HCT116 (cell line): ENCODE measurements at regions not wholly inside any gene's neighbourhood (a gene's known extent, or its start where the extent isn't known, plus 50 kb on each side); places are given as distances from the start of the nearest gene placed in this dataset.

Experiments
- ATAC-seq: fragments of 200-7000 bp; cut with Tn5 transposase; 2 replicates; pipeline ENCODE4 v1.9.1; 2020; ENCODE audit warnings: mild to moderate bottlenecking, moderate library complexity
- BruUV-seq: library from RNA; stranded (reverse); fragments of 400-500 nt; replicated peaks from 2 replicates; lab custom pipeline; 2021; lab: Mats Ljungman, UMichigan
- CTCF ChIA-PET: fragments of 300-600 bp; sonication (Branson Sonifier 250); formaldehyde crosslinking; loops from one replicate; lab custom pipeline; 2021; ENCODE audit warnings: antibody characterized with exemption; lab: Charles Lee
- POLR2A ChIA-PET: fragments of 300-600, 350-600 bp; sonication (Branson Sonifier 250); formaldehyde crosslinking; loops from one replicate; lab custom pipeline; 2021; ENCODE audit warnings: antibody characterized with exemption; lab: Charles Lee
- RAD21 ChIA-PET, 2 experiments: fragments of 300-600 bp; sonication (Branson Sonifier 250); formaldehyde crosslinking; loops; one replicate each; lab custom pipeline; 2023; ENCODE audit warnings: low total read pairs in 2 of 2; ENCODE audit not compliant: uncharacterized antibody in 2 of 2, unreplicated experiment in 2 of 2, low non-redundant PET in 1 of 2; lab: Charles Lee
- DNase-seq: peaks from one replicate; pipeline ENCODE4 v3.0.0-alpha.2; 2010; ENCODE audit warnings: low read depth, low spot score
- H2AFZ ChIP-seq: fragments of 200-600 bp; shearing (Covaris generic), sonication (generic); 2 replicates; pipeline ENCODE4 v1.6.1; 2017; ENCODE audit warnings: low read depth, mixed run types, mixed read lengths, antibody characterized with exemption, low read length; ENCODE audit not compliant: poor library complexity, severe bottlenecking
- H3K27ac ChIP-seq: 2 replicates; pipeline ENCODE4 v1.5.1; 2012; ENCODE audit warnings: low read depth, low read length
- H3K27me3 ChIP-seq: fragments of 200-600 bp; sonication (generic); 2 replicates; pipeline ENCODE4 v1.6.1; 2016; ENCODE audit warnings: mixed run types, low read length, mixed read lengths; ENCODE audit not compliant: insufficient read depth
- H3K36me3 ChIP-seq, 2 experiments: fragments of 200-500 bp in 1 of 2; fragments of 200-600 bp in 1 of 2; sonication (Bioruptor generic) in 1 of 2; sonication (generic) in 1 of 2; 2 replicates each; pipeline versions ENCODE4 v1.5.1 to v1.6.1; 2014 to 2016; ENCODE audit warnings: low read length in 2 of 2, inconsistent platforms in 1 of 2, mixed read lengths in 1 of 2, mixed run types in 1 of 2; ENCODE audit not compliant: insufficient read depth in 2 of 2, control insufficient read depth in 1 of 2
- H3K4me1 ChIP-seq, 2 experiments: fragments of 200-600 bp in 1 of 2; sonication (generic) in 1 of 2; 2 replicates each; pipeline versions ENCODE4 v1.5.1 to v1.6.1; 2012 to 2017; ENCODE audit warnings: low read length in 2 of 2, inconsistent platforms in 1 of 2, mild to moderate bottlenecking in 1 of 2, mixed read lengths in 1 of 2, mixed run types in 1 of 2, moderate library complexity in 1 of 2; ENCODE audit not compliant: insufficient read depth in 2 of 2, control insufficient read depth in 1 of 2
- H3K4me2 ChIP-seq: fragments of 200-600 bp; sonication (generic); 2 replicates; pipeline ENCODE4 v1.6.1; 2017; ENCODE audit warnings: mixed run types, low read length, mixed read lengths
- H3K4me3 ChIP-seq, 2 experiments: fragments of 200-600 bp in 1 of 2; sonication (generic) in 1 of 2; replicated peaks in 1 of 2; 2 replicates each; pipeline ENCODE4 v1.5.1; 2011 to 2016; ENCODE audit warnings: low read length in 2 of 2, control low read depth in 1 of 2, low read depth in 1 of 2, mild to moderate bottlenecking in 1 of 2, mixed read lengths in 1 of 2, mixed run types in 1 of 2
- H3K79me2 ChIP-seq: fragments of 200-600 bp; sonication (generic); 2 replicates; pipeline ENCODE4 v1.6.1; 2017; ENCODE audit warnings: mild to moderate bottlenecking, mixed run types, low read length, moderate library complexity, mixed read lengths; ENCODE audit not compliant: insufficient read depth
- H3K9ac ChIP-seq: fragments of 200-600 bp; sonication (generic); 2 replicates; pipeline ENCODE4 v1.6.1; 2016; ENCODE audit warnings: low read length, mixed read lengths
- H3K9me2 ChIP-seq: fragments of 200-600 bp; sonication (generic), shearing (Covaris generic); 2 replicates; pipeline ENCODE4 v1.6.1; 2017; ENCODE audit warnings: mixed run types, mild to moderate bottlenecking, moderate library complexity; ENCODE audit not compliant: insufficient read depth
- H3K9me3 ChIP-seq, 2 experiments: fragments of 200-500 bp in 1 of 2; fragments of 200-600 bp in 1 of 2; sonication (Bioruptor generic) in 1 of 2; sonication (generic) in 1 of 2; 2 replicates each; pipeline ENCODE4 v1.6.1; 2014 to 2017; ENCODE audit warnings: low read length in 2 of 2, mixed read lengths in 2 of 2, inconsistent platforms in 1 of 2, low read depth in 1 of 2, mild to moderate bottlenecking in 1 of 2, mixed run types in 1 of 2, moderate library complexity in 1 of 2; ENCODE audit not compliant: control insufficient read depth in 1 of 2, insufficient read depth in 1 of 2
- H4K20me1 ChIP-seq: fragments of 200-600 bp; sonication (generic), shearing (Covaris generic); 2 replicates; pipeline ENCODE4 v1.6.1; 2017; ENCODE audit warnings: mixed run types, mild to moderate bottlenecking, moderate library complexity; ENCODE audit not compliant: insufficient read depth
- ATF3 ChIP-seq: IDR thresholded peaks from 2 replicates; pipeline ENCODE4 v1.6.1; 2012
- CBX3 ChIP-seq: IDR thresholded peaks from 2 replicates; pipeline ENCODE4 v1.6.1; 2012; ENCODE audit warnings: low read depth
- EGR1 ChIP-seq: IDR thresholded peaks from 2 replicates; pipeline ENCODE4 v1.6.1; 2012; ENCODE audit warnings: low read depth
- ELF1 ChIP-seq: IDR thresholded peaks from 2 replicates; pipeline ENCODE4 v1.6.1; 2012; ENCODE audit warnings: low read depth, borderline replicate concordance
- EZH2 ChIP-seq: fragments of 200-600 bp; sonication (generic); IDR thresholded peaks from 2 replicates; pipeline ENCODE4 v1.6.1; 2017; ENCODE audit warnings: antibody characterized with exemption, mixed run types
- EZH2phosphoT487 ChIP-seq: fragments of 200-600 bp; IDR thresholded peaks from 2 replicates; pipeline ENCODE4 v1.6.1; 2018; ENCODE audit warnings: antibody characterized with exemption, borderline replicate concordance
- MAX ChIP-seq: IDR thresholded peaks from 2 replicates; pipeline ENCODE4 v1.6.1; 2012
- POLR2AphosphoS5 ChIP-seq: IDR thresholded peaks from 2 replicates; pipeline ENCODE4 v1.6.1; 2011; ENCODE audit warnings: mild to moderate bottlenecking, low read depth, low read length, moderate library complexity
- RAD21 ChIP-seq: IDR thresholded peaks from 2 replicates; pipeline ENCODE4 v1.6.1; 2012; ENCODE audit warnings: low read depth, mild to moderate bottlenecking
- SIN3A ChIP-seq: IDR thresholded peaks from 2 replicates; pipeline ENCODE4 v1.6.1; 2012; ENCODE audit warnings: low read depth
- SRF ChIP-seq: IDR thresholded peaks from 2 replicates; pipeline ENCODE4 v1.6.1; 2012; ENCODE audit warnings: low read depth
- YY1 ChIP-seq: IDR thresholded peaks from 2 replicates; pipeline ENCODE4 v1.6.1; 2011; ENCODE audit warnings: low read length, low read depth, moderate library complexity, mild to moderate bottlenecking; ENCODE audit not compliant: insufficient replicate concordance; ENCODE audit errors: extremely low read depth
- intact Hi-C: fragments of 100-400 bp; cut with micrococcal nuclease; formaldehyde crosslinking; loops from 2 replicates; pipeline ENCODE4 v1.10.0; 2022
- TF ChIP-seq, protein P1 (sequence below), 3 experiments: fragments of 200-600 bp in 1 of 3; sonication (generic) in 1 of 3; IDR thresholded peaks in 2 of 3; conservative IDR thresholded peaks in 1 of 3; 2 replicates each; pipeline ENCODE4 v1.5.1; 2012 to 2017; ENCODE audit warnings: low read depth in 2 of 3, low read length in 2 of 3, antibody characterized with exemption in 1 of 3, borderline replicate concordance in 1 of 3, control low read depth in 1 of 3, mild to moderate bottlenecking in 1 of 3, mixed read lengths in 1 of 3, mixed run types in 1 of 3, moderate library complexity in 1 of 3; ENCODE audit not compliant: insufficient read depth in 1 of 3
- TF ChIP-seq, protein P2 (sequence below): IDR thresholded peaks from 2 replicates; pipeline ENCODE4 v1.6.1; 2012; ENCODE audit warnings: low read depth

GRCh38 chr6:139914910-139915309, 540.5 kb upstream of the CITED2 start:
- POLR2A ChIA-PET, result no interaction called here

GRCh38 chr6:139912735-139913400, 538.4 kb upstream of the CITED2 start:
- no peak for ATAC-seq
- no peak overlapping the region for H3K27ac ChIP-seq
- TF ChIP-seq, protein P1, sequence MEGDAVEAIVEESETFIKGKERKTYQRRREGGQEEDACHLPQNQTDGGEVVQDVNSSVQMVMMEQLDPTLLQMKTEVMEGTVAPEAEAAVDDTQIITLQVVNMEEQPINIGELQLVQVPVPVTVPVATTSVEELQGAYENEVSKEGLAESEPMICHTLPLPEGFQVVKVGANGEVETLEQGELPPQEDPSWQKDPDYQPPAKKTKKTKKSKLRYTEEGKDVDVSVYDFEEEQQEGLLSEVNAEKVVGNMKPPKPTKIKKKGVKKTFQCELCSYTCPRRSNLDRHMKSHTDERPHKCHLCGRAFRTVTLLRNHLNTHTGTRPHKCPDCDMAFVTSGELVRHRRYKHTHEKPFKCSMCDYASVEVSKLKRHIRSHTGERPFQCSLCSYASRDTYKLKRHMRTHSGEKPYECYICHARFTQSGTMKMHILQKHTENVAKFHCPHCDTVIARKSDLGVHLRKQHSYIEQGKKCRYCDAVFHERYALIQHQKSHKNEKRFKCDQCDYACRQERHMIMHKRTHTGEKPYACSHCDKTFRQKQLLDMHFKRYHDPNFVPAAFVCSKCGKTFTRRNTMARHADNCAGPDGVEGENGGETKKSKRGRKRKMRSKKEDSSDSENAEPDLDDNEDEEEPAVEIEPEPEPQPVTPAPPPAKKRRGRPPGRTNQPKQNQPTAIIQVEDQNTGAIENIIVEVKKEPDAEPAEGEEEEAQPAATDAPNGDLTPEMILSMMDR (IDR thresholded peaks at IDR 0.05 in 2 of 3, conservative IDR thresholded peaks at IDR 0.05 in 1 of 3; ENCODE audit: borderline replicate concordance in 1 of 3, insufficient read depth in 1 of 3, low read depth in 2 of 3, low read length in 2 of 3), result no peak
- TF ChIP-seq SIN3A (no peak), POLR2AphosphoS5 (no peak), YY1 (no peak), MAX (no peak), EGR1 (no peak), ELF1 (no peak), EZH2 (no peak), CBX3 (no peak), EZH2phosphoT487 (no peak), RAD21 (no peak), ATF3 (no peak)
- TF ChIP-seq, protein P2, sequence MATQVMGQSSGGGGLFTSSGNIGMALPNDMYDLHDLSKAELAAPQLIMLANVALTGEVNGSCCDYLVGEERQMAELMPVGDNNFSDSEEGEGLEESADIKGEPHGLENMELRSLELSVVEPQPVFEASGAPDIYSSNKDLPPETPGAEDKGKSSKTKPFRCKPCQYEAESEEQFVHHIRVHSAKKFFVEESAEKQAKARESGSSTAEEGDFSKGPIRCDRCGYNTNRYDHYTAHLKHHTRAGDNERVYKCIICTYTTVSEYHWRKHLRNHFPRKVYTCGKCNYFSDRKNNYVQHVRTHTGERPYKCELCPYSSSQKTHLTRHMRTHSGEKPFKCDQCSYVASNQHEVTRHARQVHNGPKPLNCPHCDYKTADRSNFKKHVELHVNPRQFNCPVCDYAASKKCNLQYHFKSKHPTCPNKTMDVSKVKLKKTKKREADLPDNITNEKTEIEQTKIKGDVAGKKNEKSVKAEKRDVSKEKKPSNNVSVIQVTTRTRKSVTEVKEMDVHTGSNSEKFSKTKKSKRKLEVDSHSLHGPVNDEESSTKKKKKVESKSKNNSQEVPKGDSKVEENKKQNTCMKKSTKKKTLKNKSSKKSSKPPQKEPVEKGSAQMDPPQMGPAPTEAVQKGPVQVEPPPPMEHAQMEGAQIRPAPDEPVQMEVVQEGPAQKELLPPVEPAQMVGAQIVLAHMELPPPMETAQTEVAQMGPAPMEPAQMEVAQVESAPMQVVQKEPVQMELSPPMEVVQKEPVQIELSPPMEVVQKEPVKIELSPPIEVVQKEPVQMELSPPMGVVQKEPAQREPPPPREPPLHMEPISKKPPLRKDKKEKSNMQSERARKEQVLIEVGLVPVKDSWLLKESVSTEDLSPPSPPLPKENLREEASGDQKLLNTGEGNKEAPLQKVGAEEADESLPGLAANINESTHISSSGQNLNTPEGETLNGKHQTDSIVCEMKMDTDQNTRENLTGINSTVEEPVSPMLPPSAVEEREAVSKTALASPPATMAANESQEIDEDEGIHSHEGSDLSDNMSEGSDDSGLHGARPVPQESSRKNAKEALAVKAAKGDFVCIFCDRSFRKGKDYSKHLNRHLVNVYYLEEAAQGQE, result no peak

More at GRCh38 chr6:139914910-139915309, 540.5 kb upstream of the CITED2 start:
- no peaks in the 10 kb centered on the region for H4K20me1 ChIP-seq
- intact Hi-C loops, result no loop called here
- no peak overlapping the region for H3K9ac ChIP-seq
- ATAC-seq, result no peak
- H3K9me3 ChIP-seq, result no peaks in the 10 kb centered on the region
- no TSS peak for BruUV-seq
- H3K27ac ChIP-seq, result no peak overlapping the region
- no peak for DNase-seq
- ChIA-PET RAD21 (no interaction called here), CTCF (no interaction called here)
- H3K4me1 ChIP-seq, result no peaks in the 10 kb centered on the region
- no peak overlapping the region for H3K4me3 ChIP-seq
- no peak for TF ChIP-seq SRF
- no peaks in the 10 kb centered on the region for H3K79me2 ChIP-seq
- no peaks in the 10 kb centered on the region for H3K9me2 ChIP-seq
- no peaks in the 10 kb centered on the region for H3K27me3 ChIP-seq
- H3K36me3 ChIP-seq, result no peaks in the 10 kb centered on the region
- H2AFZ ChIP-seq, result no peak overlapping the region
- no peak overlapping the region for H3K4me2 ChIP-seq

More at GRCh38 chr6:139912735-139913400, 538.4 kb upstream of the CITED2 start:
- H3K4me2 ChIP-seq, result no peak overlapping the region
- RAD21 ChIA-PET, result no interaction called here
- no peaks in the 10 kb centered on the region for H3K4me1 ChIP-seq
- no peak overlapping the region for H2AFZ ChIP-seq
- no TSS peak for BruUV-seq
- CTCF ChIA-PET, result no interaction called here
- H3K36me3 ChIP-seq, result no peaks in the 10 kb centered on the region
- no peak for DNase-seq
- intact Hi-C loops, result no loop called here
- H3K9ac ChIP-seq, result no peak overlapping the region
- H3K4me3 ChIP-seq, result no peak overlapping the region
- H4K20me1 ChIP-seq, result no peaks in the 10 kb centered on the region
- no peaks in the 10 kb centered on the region for H3K79me2 ChIP-seq
- H3K9me3 ChIP-seq, result no peaks in the 10 kb centered on the region
- H3K9me2 ChIP-seq, result no peaks in the 10 kb centered on the region
- POLR2A ChIA-PET, result no interaction called here
- no peaks in the 10 kb centered on the region for H3K27me3 ChIP-seq
